ENCODE measurements at regions not wholly inside any gene's neighbourhood (a gene's known extent, or its start where the extent isn't known, plus 50 kb on each side); places are given as distances from the start of the nearest gene placed in this dataset.

DNA sequence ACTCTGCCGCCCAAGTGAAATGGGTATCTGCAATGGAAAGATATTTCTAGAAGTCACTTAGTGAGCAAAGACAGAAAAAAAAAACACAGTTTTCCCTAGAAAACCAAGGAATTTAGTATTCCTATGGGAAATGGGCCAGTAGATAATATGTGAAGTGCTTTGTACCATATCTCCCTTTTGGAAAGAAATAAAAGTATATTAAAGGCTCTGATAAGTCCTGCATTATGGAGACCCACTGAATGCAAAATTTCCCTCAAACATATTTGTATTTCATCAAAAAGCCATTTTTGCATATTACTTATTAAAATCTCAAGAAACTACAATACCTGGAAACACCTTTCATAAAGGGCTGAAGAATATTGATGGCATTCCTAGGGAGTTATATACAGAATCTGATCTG lies 51.6 kb upstream of the DYNLRB2 start:
- H3K36me3 ChIP-seq (replicated peaks in 1 of 2; ENCODE audit: insufficient read depth in 1 of 2, low read depth in 2 of 2) = no peaks in the 10 kb centered on the region
- no peaks in the 10 kb centered on the region for H3K9me3 ChIP-seq
- WGBS, 2 donors = 76 to 97% methylated on average over 1 of the region's 1 CpG
- ATAC-seq (no peak), DNase-seq (no peak)
- no peak overlapping the region for H3K27ac ChIP-seq
- intact Hi-C loops (cut with DNase I) = no loop called here
- TF ChIP-seq, protein P1, sequence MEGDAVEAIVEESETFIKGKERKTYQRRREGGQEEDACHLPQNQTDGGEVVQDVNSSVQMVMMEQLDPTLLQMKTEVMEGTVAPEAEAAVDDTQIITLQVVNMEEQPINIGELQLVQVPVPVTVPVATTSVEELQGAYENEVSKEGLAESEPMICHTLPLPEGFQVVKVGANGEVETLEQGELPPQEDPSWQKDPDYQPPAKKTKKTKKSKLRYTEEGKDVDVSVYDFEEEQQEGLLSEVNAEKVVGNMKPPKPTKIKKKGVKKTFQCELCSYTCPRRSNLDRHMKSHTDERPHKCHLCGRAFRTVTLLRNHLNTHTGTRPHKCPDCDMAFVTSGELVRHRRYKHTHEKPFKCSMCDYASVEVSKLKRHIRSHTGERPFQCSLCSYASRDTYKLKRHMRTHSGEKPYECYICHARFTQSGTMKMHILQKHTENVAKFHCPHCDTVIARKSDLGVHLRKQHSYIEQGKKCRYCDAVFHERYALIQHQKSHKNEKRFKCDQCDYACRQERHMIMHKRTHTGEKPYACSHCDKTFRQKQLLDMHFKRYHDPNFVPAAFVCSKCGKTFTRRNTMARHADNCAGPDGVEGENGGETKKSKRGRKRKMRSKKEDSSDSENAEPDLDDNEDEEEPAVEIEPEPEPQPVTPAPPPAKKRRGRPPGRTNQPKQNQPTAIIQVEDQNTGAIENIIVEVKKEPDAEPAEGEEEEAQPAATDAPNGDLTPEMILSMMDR (IDR thresholded peaks at IDR 0.05) = no peak
- no peak for TF ChIP-seq POLR2A (IDR thresholded peaks at IDR 0.05)
- H3K27me3 ChIP-seq = no peaks in the 10 kb centered on the region
- H3K4me1 ChIP-seq = no peaks in the 10 kb centered on the region
- H3K4me3 ChIP-seq = no peak overlapping the region

DNA sequence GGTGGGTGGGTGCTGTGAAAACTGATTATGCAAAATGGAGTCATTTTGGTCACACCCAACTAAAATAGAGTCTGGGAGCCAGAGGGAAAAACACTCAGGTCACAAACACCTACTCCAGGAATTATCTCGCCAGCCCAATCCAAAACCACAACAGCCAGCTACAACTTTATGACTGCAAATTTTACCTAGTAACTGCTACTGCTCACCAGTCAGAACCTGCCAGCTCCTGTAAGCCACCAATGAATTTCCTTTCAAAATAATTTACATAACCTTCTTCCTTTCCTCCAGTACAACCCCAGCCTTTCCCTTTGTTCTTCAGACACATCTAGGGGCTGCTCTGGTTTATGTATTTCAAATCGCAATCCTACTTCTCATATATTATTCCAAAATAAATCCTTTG lies 52.6 kb upstream of the DYNLRB2 start:
- no peak overlapping the region for H3K4me3 ChIP-seq
- DNase-seq = no peak
- no peaks in the 10 kb centered on the region for H3K4me1 ChIP-seq
- no peaks in the 10 kb centered on the region for H3K9me3 ChIP-seq
- no peak for ATAC-seq
- 53 to 75% methylated on average over 2 of the region's 2 CpGs for WGBS, 2 donors
- TF ChIP-seq POLR2A (IDR thresholded peaks at IDR 0.05) = no peak
- TF ChIP-seq, protein P1 (IDR thresholded peaks at IDR 0.05) = no peak
- H3K27me3 ChIP-seq = no peaks in the 10 kb centered on the region
- H3K27ac ChIP-seq = no peak overlapping the region
- no peaks in the 10 kb centered on the region for H3K36me3 ChIP-seq (replicated peaks in 1 of 2; ENCODE audit: insufficient read depth in 1 of 2, low read depth in 2 of 2)
- intact Hi-C loops (cut with DNase I) = no loop called here

DNA sequence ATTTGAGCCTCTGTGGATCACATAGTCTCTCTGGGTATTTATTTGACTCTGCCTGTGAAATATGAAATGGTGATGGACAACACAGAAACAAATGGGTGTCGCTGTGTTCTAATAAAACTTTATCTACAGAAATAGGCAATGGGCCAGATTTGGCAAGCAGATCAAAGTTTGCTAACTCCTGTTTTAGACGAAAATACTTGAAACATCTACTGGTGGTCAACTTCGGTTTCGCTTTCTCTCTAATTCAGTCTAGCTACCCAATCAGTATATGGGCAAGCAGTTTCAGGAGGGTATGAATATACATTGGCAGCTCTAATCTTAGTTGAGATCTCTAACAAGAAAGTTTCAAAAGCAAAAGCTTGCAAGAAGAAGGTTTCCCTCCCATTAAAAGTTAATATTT lies 60.1 kb upstream of the DYNLRB2 start:
- DNase-seq (no peak), ATAC-seq (no peak)
- Histone ChIP-seq H3K9me3 (no peaks in the 10 kb centered on the region), H3K27me3 (no peaks in the 10 kb centered on the region), H3K4me1 (no peaks in the 10 kb centered on the region), H3K27ac (no peak overlapping the region), H3K4me3 (no peak overlapping the region), H3K36me3 (replicated peaks in 1 of 2; ENCODE audit: insufficient read depth in 1 of 2, low read depth in 2 of 2) (no peaks in the 10 kb centered on the region)
- 73 to 77% methylated on average over 4 of the region's 4 CpGs for WGBS, 2 donors
- intact Hi-C loops (cut with DNase I) = no loop called here
- no peak for TF ChIP-seq POLR2A (IDR thresholded peaks at IDR 0.05)
- TF ChIP-seq, protein P1 (IDR thresholded peaks at IDR 0.05) = no peak

DNA sequence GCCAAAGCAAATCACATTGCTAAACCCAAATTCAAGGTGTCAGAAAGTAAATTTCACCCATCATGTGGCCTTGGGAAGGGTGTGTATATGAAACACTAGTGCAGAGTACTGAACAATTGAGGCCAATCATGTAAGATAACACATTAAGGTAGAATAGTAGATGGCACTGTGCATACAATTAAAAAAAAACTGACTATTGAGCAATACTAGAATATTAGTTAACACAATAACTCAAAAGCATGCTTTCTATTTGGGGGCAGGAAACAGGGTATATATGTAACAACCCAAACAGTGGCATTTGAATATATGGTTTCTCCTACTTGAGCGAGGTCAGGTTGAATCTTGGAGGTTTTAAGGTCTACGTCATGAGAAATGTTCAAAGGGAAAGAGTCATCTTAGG lies 63.0 kb upstream of the DYNLRB2 start:
- H3K36me3 ChIP-seq (replicated peaks in 1 of 2; ENCODE audit: insufficient read depth in 1 of 2, low read depth in 2 of 2) = no peaks in the 10 kb centered on the region
- 80 to 83% methylated on average over 2 of the region's 2 CpGs for WGBS, 2 donors

DNA sequence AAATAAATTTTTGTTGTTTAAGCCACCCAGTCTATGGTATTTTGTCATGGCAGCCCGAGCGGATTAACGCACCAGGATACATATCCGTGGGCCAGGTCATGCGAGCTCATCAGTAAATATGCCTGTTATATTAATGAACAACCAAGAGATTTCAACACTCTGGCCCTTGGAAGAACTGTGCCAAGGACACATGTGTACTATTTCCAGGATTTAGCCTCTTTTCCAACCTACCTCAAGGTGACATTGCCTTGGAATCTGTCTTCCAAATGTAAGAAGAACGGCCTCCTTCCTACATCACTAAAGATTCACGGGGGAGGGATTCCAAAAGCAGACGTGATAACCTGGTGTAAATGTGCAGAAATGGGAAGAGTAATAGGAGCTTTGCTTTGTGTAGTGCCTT lies 72.8 kb upstream of the DYNLRB2 start:
- intact Hi-C loops (cut with DNase I) = no loop called here

More for the DNA sequence above, 63.0 kb upstream of the DYNLRB2 start:
- H3K4me3 ChIP-seq = no peak overlapping the region
- no peak overlapping the region for H3K27ac ChIP-seq
- no peaks in the 10 kb centered on the region for H3K4me1 ChIP-seq
- no peaks in the 10 kb centered on the region for H3K9me3 ChIP-seq
- no peaks in the 10 kb centered on the region for H3K27me3 ChIP-seq
- intact Hi-C loops (cut with DNase I) = no loop called here
- ATAC-seq (no peak), DNase-seq (no peak)
- TF ChIP-seq, protein P1 (IDR thresholded peaks at IDR 0.05) = no peak

More for the DNA sequence above, 72.8 kb upstream of the DYNLRB2 start:
- H3K27ac ChIP-seq = no peak overlapping the region
- H3K4me1 ChIP-seq = peaks cover 5% of the 10 kb centered on the region
- H3K9me3 ChIP-seq = no peaks in the 10 kb centered on the region
- ATAC-seq (no peak), DNase-seq (no peak)
- WGBS, 2 donors = 29 to 43% methylated on average over 8 of the region's 8 CpGs
- no peak overlapping the region for H3K4me3 ChIP-seq
- TF ChIP-seq, protein P1 (IDR thresholded peaks at IDR 0.05) = no peak
- TF ChIP-seq POLR2A (IDR thresholded peaks at IDR 0.05) = no peak
- H3K36me3 ChIP-seq (replicated peaks in 1 of 2; ENCODE audit: insufficient read depth in 1 of 2, low read depth in 2 of 2) = no peaks in the 10 kb centered on the region
- H3K27me3 ChIP-seq = no peaks in the 10 kb centered on the region
